ENCODE measurements at regions not wholly inside any gene's neighbourhood (a gene's known extent, or its start where the extent isn't known, plus 50 kb on each side); places are given as distances from the start of the nearest gene placed in this dataset.

DNA sequence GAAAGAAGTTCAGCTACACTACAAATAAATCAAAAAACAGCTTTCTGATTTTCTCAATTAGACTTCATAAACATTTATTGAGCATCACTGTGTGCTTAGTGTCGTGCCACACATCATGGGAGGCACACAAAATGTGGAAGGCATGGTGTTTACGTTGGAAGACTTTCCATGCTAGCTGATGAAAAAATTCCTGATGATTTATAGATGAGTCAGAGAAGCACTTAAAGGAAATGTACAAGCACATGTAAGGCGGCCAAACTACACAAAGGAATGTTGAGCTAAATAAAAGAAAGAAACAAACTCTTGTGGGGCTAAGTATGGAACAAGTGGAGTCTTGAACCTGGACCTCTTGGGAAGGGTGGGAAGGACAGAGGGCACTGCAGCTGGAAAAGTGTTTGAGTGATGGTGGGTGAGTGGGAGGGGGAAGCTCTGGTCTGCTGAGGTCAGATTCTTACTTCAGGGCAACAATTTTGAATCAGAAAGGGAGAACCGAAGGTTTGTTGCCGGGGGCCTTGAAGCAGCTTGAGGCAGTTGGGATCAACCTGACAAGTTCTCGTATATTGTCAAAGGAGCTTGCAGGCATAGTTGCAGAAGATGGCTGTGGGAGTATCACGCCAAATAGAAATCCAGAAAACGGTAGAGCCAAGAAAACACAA lies 66.9 kb downstream of the FOXB1 start:
- peaks cover 8% of the 10 kb centered on the region for H3K9me3 Mint-ChIP-seq (ENCODE audit: low read depth)
- H3K27me3 Mint-ChIP-seq (ENCODE audit: low read depth): peaks cover 5% of the 10 kb centered on the region
- H3K36me3 Mint-ChIP-seq (ENCODE audit: low read depth): peaks cover 2% of the 10 kb centered on the region
- H3K4me1 Mint-ChIP-seq (ENCODE audit: low read depth): peaks cover 31% of the 10 kb centered on the region
- no peak for DNase-seq (ENCODE audit: low spot score)
- no peak overlapping the region for H3K4me3 Mint-ChIP-seq (ENCODE audit: unreplicated experiment)
- TF ChIP-seq, protein P1, sequence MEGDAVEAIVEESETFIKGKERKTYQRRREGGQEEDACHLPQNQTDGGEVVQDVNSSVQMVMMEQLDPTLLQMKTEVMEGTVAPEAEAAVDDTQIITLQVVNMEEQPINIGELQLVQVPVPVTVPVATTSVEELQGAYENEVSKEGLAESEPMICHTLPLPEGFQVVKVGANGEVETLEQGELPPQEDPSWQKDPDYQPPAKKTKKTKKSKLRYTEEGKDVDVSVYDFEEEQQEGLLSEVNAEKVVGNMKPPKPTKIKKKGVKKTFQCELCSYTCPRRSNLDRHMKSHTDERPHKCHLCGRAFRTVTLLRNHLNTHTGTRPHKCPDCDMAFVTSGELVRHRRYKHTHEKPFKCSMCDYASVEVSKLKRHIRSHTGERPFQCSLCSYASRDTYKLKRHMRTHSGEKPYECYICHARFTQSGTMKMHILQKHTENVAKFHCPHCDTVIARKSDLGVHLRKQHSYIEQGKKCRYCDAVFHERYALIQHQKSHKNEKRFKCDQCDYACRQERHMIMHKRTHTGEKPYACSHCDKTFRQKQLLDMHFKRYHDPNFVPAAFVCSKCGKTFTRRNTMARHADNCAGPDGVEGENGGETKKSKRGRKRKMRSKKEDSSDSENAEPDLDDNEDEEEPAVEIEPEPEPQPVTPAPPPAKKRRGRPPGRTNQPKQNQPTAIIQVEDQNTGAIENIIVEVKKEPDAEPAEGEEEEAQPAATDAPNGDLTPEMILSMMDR (IDR thresholded peaks at IDR 0.05): no peak
- H3K27ac Mint-ChIP-seq (ENCODE audit: unreplicated experiment): peak overlapping the region; percentile 92

DNA sequence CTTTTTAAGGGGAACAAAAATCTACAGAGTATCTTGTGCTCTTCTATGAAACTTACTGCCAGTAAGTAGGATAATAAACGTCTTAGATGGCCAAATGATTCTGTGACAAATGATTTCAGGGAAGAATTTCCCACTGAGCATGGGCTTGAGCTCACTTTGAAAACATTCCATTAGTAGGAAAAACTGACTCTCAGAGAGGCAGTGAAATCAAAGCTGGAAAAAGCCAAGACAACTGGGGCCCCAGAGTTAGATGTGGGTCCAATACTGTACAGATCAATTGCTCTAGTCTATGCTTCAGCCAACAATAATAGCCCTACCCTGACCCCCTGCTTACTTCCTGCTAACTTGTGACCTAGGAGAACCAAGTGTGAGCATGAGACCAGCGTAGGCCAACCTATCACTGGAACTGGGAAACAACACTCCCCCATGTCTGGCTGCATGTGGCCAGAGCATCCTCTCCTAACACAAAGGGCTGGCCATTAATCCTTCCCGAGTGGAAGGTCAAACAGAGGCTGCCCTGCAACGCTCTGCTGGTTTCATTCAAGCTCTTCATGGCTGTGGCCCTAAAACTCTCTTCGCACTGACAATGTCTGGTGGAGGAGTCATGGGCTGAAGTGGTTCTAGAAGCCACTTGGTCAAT lies 68.8 kb downstream of the FOXB1 start:
- Mint-ChIP-seq H3K27ac (ENCODE audit: unreplicated experiment) (peak overlapping the region; percentile 62), H3K9me3 (ENCODE audit: low read depth) (peaks cover 8% of the 10 kb centered on the region), H3K36me3 (ENCODE audit: low read depth) (peaks cover 2% of the 10 kb centered on the region), H3K27me3 (ENCODE audit: low read depth) (peaks cover 15% of the 10 kb centered on the region), H3K4me1 (ENCODE audit: low read depth) (peaks cover 31% of the 10 kb centered on the region), H3K4me3 (ENCODE audit: unreplicated experiment) (no peak overlapping the region)
- TF ChIP-seq, protein P1 (IDR thresholded peaks at IDR 0.05): no peak
- no peak for DNase-seq (ENCODE audit: low spot score)

DNA sequence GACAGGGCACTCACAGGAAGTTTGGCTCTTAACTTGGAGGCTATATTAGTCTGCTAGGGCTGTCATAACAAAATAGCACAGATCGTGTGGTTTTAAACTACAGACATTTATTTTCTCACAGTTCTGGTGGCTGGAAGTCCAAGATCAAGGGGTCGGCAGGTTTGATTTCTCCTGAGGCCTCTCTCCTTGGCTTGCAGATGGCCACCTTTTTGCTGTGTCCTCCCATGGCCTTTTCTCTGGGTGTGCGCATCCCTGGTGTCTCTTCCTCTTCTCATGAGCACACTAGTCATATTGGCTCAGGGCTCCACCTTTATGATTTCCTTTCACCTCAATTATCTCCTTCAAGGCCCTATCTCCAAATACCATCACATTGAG lies 69.3 kb downstream of the FOXB1 start:
- Mint-ChIP-seq H3K4me1 (ENCODE audit: low read depth) (peaks cover 31% of the 10 kb centered on the region), H3K9me3 (ENCODE audit: low read depth) (peaks cover 8% of the 10 kb centered on the region), H3K4me3 (ENCODE audit: unreplicated experiment) (no peak overlapping the region), H3K27ac (ENCODE audit: unreplicated experiment) (no peak overlapping the region), H3K27me3 (ENCODE audit: low read depth) (peaks cover 15% of the 10 kb centered on the region), H3K36me3 (ENCODE audit: low read depth) (peaks cover 2% of the 10 kb centered on the region)
- TF ChIP-seq, protein P1 (IDR thresholded peaks at IDR 0.05): no peak
- no peak for DNase-seq (ENCODE audit: low spot score)

DNA sequence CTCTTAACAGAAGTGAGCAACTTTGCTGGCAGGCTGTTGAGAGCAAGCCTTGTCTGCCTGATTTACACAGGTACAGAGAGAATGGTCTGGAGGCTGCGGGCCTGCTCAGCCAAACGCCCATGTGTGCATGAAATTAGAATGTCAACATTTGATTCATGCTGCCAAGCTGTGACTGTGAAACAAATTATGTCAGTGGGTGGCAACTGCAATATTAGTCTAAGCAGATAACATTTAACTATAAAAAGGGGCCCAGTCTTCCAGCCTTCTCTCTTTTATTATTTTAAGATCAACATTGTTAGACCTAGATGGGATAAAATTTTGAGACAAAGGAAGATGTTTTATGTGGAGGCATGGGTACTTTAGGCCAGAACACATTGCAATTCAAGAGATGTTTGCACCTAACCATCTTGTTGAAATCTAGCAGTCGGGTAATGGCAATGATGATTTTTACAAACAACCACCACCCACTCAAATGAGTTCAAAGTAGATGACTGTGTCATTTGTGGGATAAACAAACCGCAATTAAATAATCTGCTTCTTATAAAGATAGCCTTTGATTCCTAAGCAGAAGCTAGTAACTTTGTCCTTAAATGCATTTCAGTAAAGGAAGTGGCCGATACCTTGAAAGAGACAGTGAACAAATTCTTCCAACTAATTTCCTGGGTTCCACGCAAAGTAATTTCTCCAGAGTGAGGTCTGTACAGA lies 70.2 kb downstream of the FOXB1 start:
- no peak for DNase-seq (ENCODE audit: low spot score)
- no peak overlapping the region for H3K27ac Mint-ChIP-seq (ENCODE audit: unreplicated experiment)

DNA sequence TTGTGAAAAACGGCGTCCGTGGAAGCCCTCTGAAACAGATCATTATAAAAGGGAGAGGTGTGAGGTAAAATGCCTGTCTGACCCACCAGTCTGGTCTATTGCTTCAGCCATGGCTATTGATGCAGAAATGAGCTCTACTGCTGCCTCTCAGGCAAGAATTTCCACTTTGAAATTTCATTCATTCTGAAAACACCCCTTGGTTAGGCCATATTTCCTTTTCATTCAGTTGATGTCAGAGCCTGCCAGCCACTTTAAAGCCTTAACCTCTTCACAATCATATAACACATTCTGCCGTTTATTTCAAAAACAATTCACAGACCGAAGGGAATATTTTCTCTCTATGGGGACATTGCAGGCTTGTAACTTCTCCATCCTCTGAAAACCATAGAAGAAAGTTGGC lies 71.9 kb downstream of the FOXB1 start:
- peaks cover 28% of the 10 kb centered on the region for H3K4me1 Mint-ChIP-seq (ENCODE audit: low read depth)

More for the DNA sequence above, 70.2 kb downstream of the FOXB1 start:
- Mint-ChIP-seq H3K9me3 (ENCODE audit: low read depth) (peaks cover 8% of the 10 kb centered on the region), H3K27me3 (ENCODE audit: low read depth) (peaks cover 15% of the 10 kb centered on the region), H3K36me3 (ENCODE audit: low read depth) (peaks cover 2% of the 10 kb centered on the region), H3K4me1 (ENCODE audit: low read depth) (peaks cover 31% of the 10 kb centered on the region), H3K4me3 (ENCODE audit: unreplicated experiment) (no peak overlapping the region)
- TF ChIP-seq, protein P1 (IDR thresholded peaks at IDR 0.05): no peak

More for the DNA sequence above, 71.9 kb downstream of the FOXB1 start:
- Mint-ChIP-seq H3K4me3 (ENCODE audit: unreplicated experiment) (no peak overlapping the region), H3K27ac (ENCODE audit: unreplicated experiment) (no peak overlapping the region), H3K36me3 (ENCODE audit: low read depth) (peaks cover 2% of the 10 kb centered on the region), H3K27me3 (ENCODE audit: low read depth) (peaks cover 19% of the 10 kb centered on the region), H3K9me3 (ENCODE audit: low read depth) (peaks cover 8% of the 10 kb centered on the region)
- TF ChIP-seq, protein P1 (IDR thresholded peaks at IDR 0.05): no peak
- no peak for DNase-seq (ENCODE audit: low spot score)
